ENCODE measurements at regions not wholly inside any gene's neighbourhood (a gene's known extent, or its start where the extent isn't known, plus 50 kb on each side); places are given as distances from the start of the nearest gene placed in this dataset.

- Histone ChIP-seq H3K27ac (ENCODE audit: low read depth in 1 of 2, low read length in 1 of 2) (no peak overlapping the region), H3K27me3 (ENCODE audit: control insufficient read depth in 3 of 3, insufficient read depth in 3 of 3, low read length in 2 of 3) (no peaks in the 10 kb centered on the region), H3K4me1 (ENCODE audit: control insufficient read depth in 5 of 5, insufficient read depth in 5 of 5, low read length in 5 of 5) (no peaks in the 10 kb centered on the region), H3K4me3 (no peak overlapping the region), H3K36me3 (ENCODE audit: control insufficient read depth in 4 of 4, insufficient read depth in 4 of 4, low read length in 4 of 4) (no peaks in the 10 kb centered on the region), H3K9ac (ENCODE audit: insufficient read depth in 1 of 2, low read length in 2 of 2) (no peak overlapping the region), H3K9me3 (ENCODE audit: control insufficient read depth in 4 of 4, insufficient read depth in 3 of 4, low read length in 3 of 4) (peaks cover 0 to 4% (median 0%) of the 10 kb centered on the region in 4 donors)
- TF ChIP-seq CTCF (IDR thresholded peaks at IDR 0.05; ENCODE audit: control extremely low read depth, extremely low read depth) = no peak
- WGBS, 2 donors = 39 to 69% methylated on average over 1 of the region's 1 CpG
- DNase-seq (no peak), ATAC-seq (ENCODE audit: insufficient read depth, low FRiP score) (no peak)
Observed at GRCh38 chr5:104998169-104998568, 1435.6 kb upstream of the NUDT12 start.

GRCh38 chr5:104987074-104987473 lies 1424.5 kb upstream of the NUDT12 start:
- peaks cover 0 to 7% (median 1%) of the 10 kb centered on the region in 4 donors for H3K9me3 ChIP-seq (ENCODE audit: control insufficient read depth in 4 of 4, insufficient read depth in 3 of 4, low read length in 3 of 4)
- H3K36me3 ChIP-seq (ENCODE audit: control insufficient read depth in 4 of 4, insufficient read depth in 4 of 4, low read length in 4 of 4) = no peaks in the 10 kb centered on the region
- no peaks in the 10 kb centered on the region for H3K27me3 ChIP-seq (ENCODE audit: control insufficient read depth in 3 of 3, insufficient read depth in 3 of 3, low read length in 2 of 3)
- no peaks in the 10 kb centered on the region for H3K4me1 ChIP-seq (ENCODE audit: control insufficient read depth in 5 of 5, insufficient read depth in 5 of 5, low read length in 5 of 5)
- no peak overlapping the region for H3K4me3 ChIP-seq
- no peak overlapping the region for H3K9ac ChIP-seq (ENCODE audit: insufficient read depth in 1 of 2, low read length in 2 of 2)
- H3K27ac ChIP-seq (ENCODE audit: low read depth in 1 of 2, low read length in 1 of 2) = no peak overlapping the region
- no peak for DNase-seq
- TF ChIP-seq CTCF (IDR thresholded peaks at IDR 0.05; ENCODE audit: control extremely low read depth, extremely low read depth) = no peak
- ATAC-seq (ENCODE audit: insufficient read depth, low FRiP score) = no peak

GRCh38 chr5:104977529-104977928 lies 1414.9 kb upstream of the NUDT12 start:
- Histone ChIP-seq H3K27me3 (ENCODE audit: control insufficient read depth in 3 of 3, insufficient read depth in 3 of 3, low read length in 2 of 3) (no peaks in the 10 kb centered on the region), H3K27ac (ENCODE audit: low read depth in 1 of 2, low read length in 1 of 2) (no peak overlapping the region), H3K9ac (ENCODE audit: insufficient read depth in 1 of 2, low read length in 2 of 2) (no peak overlapping the region), H3K4me1 (ENCODE audit: control insufficient read depth in 5 of 5, insufficient read depth in 5 of 5, low read length in 5 of 5) (no peaks in the 10 kb centered on the region), H3K9me3 (ENCODE audit: control insufficient read depth in 4 of 4, insufficient read depth in 3 of 4, low read length in 3 of 4) (no peaks in the 10 kb centered on the region), H3K36me3 (ENCODE audit: control insufficient read depth in 4 of 4, insufficient read depth in 4 of 4, low read length in 4 of 4) (no peaks in the 10 kb centered on the region), H3K4me3 (no peak overlapping the region)
- TF ChIP-seq CTCF (IDR thresholded peaks at IDR 0.05; ENCODE audit: control extremely low read depth, extremely low read depth) = no peak
- WGBS, 2 donors = 55 to 79% methylated on average over 2 of the region's 2 CpGs
- ATAC-seq (ENCODE audit: insufficient read depth, low FRiP score) (no peak), DNase-seq (peak in 1 of 3 donors; percentile 1)

- TF ChIP-seq CTCF (IDR thresholded peaks at IDR 0.05; ENCODE audit: control extremely low read depth, extremely low read depth) = no peak
- Histone ChIP-seq H3K9me3 (ENCODE audit: control insufficient read depth in 4 of 4, insufficient read depth in 3 of 4, low read length in 3 of 4) (no peaks in the 10 kb centered on the region), H3K4me1 (ENCODE audit: control insufficient read depth in 5 of 5, insufficient read depth in 5 of 5, low read length in 5 of 5) (no peaks in the 10 kb centered on the region), H3K27ac (ENCODE audit: low read depth in 1 of 2, low read length in 1 of 2) (no peak overlapping the region), H3K4me3 (no peak overlapping the region), H3K36me3 (ENCODE audit: control insufficient read depth in 4 of 4, insufficient read depth in 4 of 4, low read length in 4 of 4) (no peaks in the 10 kb centered on the region), H3K9ac (ENCODE audit: insufficient read depth in 1 of 2, low read length in 2 of 2) (no peak overlapping the region), H3K27me3 (ENCODE audit: control insufficient read depth in 3 of 3, insufficient read depth in 3 of 3, low read length in 2 of 3) (no peaks in the 10 kb centered on the region)
- ATAC-seq (ENCODE audit: insufficient read depth, low FRiP score) (no peak), DNase-seq (no peak)
- WGBS, 2 donors = 84 to 90% methylated on average over 4 of the region's 4 CpGs
Observed at GRCh38 chr5:104967806-104968410, 1405.3 kb upstream of the NUDT12 start.
